Stimulated activated CD4-positive, alpha-beta T cell treated with anti-CD3 and anti-CD28 coated beads, Interleukin-15, amount 100 ng/mL, for 1 hour (primary cell): ENCODE measurements at regions not wholly inside any gene's neighbourhood (a gene's known extent, or its start where the extent isn't known, plus 50 kb on each side); places are given as distances from the start of the nearest gene placed in this dataset.

Experiments used
- DNase-seq, 2 donors: peaks; one replicate each; pipeline ENCODE4 v3.0.0-alpha.2; 2020; ENCODE audit warnings: low read depth in 1 of 2, low spot score in 1 of 2

GRCh38 chr10:78548369-78548768, 514.7 kb downstream of the RPS24 start:
- no peak for DNase-seq

- no peak for DNase-seq
Measured at GRCh38 chr10:78549140-78549935, 515.7 kb downstream of the RPS24 start.

- DNase-seq = no peak
Measured at GRCh38 chr10:78550090-78550489, 516.4 kb downstream of the RPS24 start.

DNA sequence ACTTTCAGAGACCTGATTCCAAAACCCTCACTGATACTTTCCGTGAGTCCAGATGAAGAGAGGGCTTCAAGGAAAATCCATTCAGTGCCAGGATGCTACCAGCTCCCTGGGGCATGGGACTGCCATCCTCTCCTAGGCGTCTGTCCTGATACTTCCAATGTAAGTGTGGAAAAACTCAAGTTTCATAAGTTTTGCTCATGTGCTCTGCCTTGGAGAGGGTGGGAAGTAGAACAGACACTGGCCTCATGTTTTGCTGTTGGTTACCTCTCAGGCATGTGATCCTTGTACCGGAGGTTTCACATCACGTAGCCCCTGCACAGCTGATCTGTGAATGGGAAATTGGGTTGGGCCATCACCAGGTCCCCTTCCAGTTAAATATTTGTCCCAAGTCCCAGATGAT, 517.1 kb downstream of the RPS24 start:
- DNase-seq = no peak

GRCh38 chr10:78551184-78552005, 517.4 kb upstream of the ZMIZ1 start:
- DNase-seq = no peak

- DNase-seq = no peak
Measured at GRCh38 chr10:78552261-78552811, 516.4 kb upstream of the ZMIZ1 start.

GRCh38 chr10:78553792-78554191, 515.0 kb upstream of the ZMIZ1 start:
- DNase-seq = no peak

DNA sequence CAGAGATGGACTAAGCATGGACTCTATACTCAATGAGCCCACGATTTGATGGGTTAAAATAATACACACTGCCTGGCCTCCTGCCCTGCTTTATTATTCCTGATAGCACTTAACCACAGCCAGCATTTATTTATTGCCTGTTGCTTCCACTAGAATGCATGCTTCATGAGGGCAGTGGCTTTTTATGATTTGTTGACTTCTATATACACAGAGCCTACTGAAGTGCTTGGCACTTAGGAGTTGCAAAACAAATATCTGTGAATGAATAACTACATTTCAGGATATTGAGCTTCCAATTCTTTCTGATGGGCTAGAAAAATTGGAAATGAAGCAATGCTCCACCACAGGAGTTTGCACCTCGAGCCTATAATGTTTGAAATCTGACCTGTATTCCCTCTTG, 513.6 kb upstream of the ZMIZ1 start:
- DNase-seq = no peak

- DNase-seq = no peak
Measured at GRCh38 chr10:78556705-78557432, 511.9 kb upstream of the ZMIZ1 start.

GRCh38 chr10:78557433-78557925, 511.3 kb upstream of the ZMIZ1 start:
- no peak for DNase-seq

DNA sequence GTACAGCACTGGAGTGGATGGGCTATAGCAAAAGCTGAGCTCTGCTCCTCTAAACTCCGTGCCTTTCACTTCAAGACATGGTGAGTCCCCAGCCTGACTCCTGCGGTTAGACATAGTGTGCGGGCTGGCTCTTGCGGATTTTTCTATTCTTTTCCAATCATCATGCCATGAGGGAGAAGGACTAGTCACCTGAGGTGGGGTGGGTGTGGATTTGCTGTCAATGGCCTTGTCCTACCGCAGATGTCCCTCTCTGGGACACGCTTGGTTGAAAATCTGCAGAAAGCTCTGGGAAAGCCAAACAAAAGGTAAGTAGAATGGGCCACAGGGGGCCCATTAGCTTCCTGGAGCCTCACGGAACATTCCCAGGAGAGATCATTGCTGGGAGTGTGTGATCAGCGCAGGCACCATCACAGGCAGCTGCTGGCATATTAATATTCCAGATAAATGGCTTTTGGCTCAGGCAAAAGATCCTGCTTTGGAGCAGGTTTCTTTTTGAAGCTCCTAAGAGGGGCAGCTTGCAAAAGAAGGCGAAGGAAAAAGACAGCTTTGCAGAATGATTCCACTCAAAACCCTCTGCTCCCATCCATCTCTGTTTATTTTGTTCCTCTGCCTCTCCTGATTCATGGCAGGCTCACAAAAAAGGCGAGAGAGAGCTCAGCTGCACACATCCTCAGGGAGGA, 509.0 kb upstream of the ZMIZ1 start:
- no peak for DNase-seq

DNA sequence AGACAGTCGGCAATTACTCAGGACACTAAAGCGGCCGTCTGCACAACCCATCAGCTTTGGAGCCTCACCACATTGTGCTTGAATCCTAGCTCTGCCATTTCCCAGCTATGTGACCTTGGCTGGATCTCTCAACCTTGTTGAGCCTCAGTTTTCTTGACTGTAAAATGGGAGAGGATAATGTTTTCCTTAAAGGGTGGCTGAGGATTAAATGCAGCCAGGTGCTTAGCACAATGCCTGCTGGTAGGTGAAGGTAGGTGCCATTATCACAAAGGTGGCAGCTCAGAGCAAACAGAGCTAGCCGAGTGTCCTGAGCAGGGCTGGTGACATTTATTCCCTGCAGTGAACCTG, 508.5 kb upstream of the ZMIZ1 start:
- no peak for DNase-seq

DNA sequence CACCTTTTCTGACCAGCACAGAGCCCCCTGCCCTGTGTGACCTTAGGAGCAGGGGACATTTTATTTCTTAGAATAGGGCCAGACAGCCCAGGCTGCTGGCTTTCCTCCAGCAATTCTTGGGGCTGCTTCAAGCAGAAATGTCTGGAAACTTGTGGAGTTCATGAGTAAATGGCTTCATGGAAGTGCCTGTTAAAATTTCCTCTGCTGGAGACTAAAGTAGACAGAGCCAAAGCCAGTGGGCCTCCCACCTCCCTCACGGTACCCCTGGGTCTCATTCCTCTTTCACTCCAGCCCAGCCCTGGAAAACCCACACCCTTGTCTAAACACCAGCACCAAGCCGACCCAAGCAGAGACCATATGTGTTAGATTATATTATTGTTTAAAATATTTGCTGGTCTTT, 505.5 kb upstream of the ZMIZ1 start:
- DNase-seq = no peak

GRCh38 chr10:78565841-78566240, 502.9 kb upstream of the ZMIZ1 start:
- DNase-seq = no peak

DNA sequence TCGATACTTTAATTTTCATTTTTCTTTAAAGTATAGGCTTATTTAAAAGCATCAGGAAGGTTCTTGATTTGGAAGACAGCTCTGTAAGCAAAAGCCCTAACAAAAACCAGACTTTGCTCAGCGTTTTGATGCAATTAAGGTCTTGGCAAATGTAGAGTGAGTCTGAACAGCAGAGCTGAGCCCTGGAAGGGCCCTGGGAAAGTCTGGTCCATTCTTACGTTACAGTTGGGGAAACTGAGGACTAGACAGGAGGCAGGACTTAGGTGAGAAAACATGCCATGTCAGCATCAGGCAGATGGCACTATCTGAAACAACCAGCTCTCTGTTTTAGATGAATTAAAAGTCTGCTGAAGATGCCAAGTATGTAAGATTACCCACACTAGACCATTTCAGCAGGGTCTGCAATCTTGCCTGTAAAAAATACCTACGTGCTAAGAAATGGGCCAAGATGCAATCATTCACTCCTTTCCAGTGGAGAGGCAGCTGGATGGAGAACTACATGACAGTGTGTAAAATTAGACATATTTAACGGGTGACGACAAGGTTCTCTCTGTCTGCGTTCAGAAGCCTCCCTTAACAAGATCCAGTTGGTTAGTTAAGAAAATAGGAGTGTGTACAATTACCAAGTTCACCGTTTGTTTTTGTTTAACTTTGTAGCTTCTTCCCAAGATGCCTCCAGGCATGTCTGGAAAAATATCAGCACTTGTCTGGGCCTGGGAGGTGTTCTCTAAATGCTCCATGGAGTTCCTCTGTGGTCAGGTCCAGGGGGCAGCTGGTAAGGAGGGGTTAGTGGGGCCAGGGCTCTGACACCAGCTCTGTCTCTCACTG, 502.3 kb upstream of the ZMIZ1 start:
- DNase-seq = no peak

- no peak for DNase-seq
Measured at GRCh38 chr10:78567680-78568455, 500.9 kb upstream of the ZMIZ1 start.

- DNase-seq = no peak
Measured at GRCh38 chr10:78568620-78569019, 500.1 kb upstream of the ZMIZ1 start.

- DNase-seq = no peak
Measured at GRCh38 chr10:78570633-78571235, 498.0 kb upstream of the ZMIZ1 start.

DNA sequence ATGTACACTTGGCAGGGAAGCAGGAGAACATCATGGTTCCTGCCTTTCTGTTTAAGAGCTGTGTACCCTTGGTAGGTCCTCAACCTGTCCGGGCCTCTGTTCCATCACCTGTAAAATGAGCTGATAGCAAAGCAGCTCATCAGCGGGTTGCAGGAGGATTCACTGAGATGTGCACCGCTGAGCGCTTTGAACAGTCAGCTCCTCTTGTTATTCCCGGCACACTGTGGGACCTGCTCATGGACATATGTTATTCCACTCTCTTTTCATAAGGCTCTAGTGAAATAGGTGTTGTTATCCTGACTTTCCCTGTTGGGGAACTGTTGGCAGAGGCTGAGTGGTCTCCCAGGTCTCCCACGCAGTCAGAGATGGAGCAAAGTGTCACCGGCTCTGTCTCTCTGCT, 497.5 kb upstream of the ZMIZ1 start:
- no peak for DNase-seq
